ENCODE measurements at regions not wholly inside any gene's neighbourhood (a gene's known extent, or its start where the extent isn't known, plus 50 kb on each side); places are given as distances from the start of the nearest gene placed in this dataset.

DNA sequence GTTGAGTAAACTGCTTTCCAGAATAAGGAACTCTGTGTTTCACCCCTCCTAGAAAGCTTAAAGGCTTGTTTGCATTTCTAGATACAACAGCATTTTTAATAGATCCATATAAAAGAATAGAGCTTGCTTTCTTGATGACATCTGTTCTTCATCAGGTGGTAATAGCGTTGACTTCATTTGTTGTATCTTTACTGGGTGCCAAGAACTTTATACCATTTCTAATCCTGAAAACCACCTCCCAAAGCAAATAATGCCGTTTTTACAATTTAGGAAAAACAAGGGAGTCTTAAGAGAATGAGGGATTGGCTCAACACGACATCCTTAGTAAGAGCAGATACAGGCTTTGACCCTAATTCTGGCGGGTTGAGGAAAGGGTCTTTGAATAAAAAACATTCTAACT, 993.4 kb downstream of the TYW1 start:
- TF ChIP-seq, protein P1, sequence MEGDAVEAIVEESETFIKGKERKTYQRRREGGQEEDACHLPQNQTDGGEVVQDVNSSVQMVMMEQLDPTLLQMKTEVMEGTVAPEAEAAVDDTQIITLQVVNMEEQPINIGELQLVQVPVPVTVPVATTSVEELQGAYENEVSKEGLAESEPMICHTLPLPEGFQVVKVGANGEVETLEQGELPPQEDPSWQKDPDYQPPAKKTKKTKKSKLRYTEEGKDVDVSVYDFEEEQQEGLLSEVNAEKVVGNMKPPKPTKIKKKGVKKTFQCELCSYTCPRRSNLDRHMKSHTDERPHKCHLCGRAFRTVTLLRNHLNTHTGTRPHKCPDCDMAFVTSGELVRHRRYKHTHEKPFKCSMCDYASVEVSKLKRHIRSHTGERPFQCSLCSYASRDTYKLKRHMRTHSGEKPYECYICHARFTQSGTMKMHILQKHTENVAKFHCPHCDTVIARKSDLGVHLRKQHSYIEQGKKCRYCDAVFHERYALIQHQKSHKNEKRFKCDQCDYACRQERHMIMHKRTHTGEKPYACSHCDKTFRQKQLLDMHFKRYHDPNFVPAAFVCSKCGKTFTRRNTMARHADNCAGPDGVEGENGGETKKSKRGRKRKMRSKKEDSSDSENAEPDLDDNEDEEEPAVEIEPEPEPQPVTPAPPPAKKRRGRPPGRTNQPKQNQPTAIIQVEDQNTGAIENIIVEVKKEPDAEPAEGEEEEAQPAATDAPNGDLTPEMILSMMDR (conservative IDR thresholded peaks at IDR 0.05) = no peak
- peak overlapping the region; percentile 46; the same call in 1 of the 2 replicates for H3K27ac ChIP-seq

- TF ChIP-seq, protein P1 (conservative IDR thresholded peaks at IDR 0.05) = no peak
- no peak overlapping the region; the same call in 1 of the 2 replicates for H3K27ac ChIP-seq
Observed at GRCh38 chr7:67990716-67991115, 994.1 kb downstream of the TYW1 start.

DNA sequence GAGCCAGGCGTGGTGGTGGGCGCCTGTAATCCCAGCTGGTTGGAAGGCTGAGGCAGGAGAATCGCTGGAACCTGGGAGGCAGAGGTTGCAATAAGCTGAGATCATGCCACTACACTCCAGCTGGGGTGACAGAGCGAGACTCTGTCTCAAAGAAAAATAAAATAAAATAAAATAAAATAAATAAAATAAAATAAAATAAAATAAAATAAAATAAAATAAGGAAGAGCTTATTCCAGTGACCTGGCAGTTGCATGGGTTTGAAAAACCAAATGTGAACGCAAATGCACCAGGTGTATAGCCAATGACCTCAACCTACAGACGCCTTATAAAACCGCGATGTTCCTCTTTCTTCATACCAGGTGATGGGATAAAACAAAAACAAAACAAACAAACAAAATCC, 995.7 kb downstream of the TYW1 start:
- no peak overlapping the region for H3K27ac ChIP-seq
- TF ChIP-seq, protein P1 (conservative IDR thresholded peaks at IDR 0.05) = no peak

GRCh38 chr7:68005992-68006391, 1009.4 kb downstream of the TYW1 start:
- H3K27ac ChIP-seq = no peak overlapping the region
- TF ChIP-seq, protein P1 (conservative IDR thresholded peaks at IDR 0.05) = no peak

DNA sequence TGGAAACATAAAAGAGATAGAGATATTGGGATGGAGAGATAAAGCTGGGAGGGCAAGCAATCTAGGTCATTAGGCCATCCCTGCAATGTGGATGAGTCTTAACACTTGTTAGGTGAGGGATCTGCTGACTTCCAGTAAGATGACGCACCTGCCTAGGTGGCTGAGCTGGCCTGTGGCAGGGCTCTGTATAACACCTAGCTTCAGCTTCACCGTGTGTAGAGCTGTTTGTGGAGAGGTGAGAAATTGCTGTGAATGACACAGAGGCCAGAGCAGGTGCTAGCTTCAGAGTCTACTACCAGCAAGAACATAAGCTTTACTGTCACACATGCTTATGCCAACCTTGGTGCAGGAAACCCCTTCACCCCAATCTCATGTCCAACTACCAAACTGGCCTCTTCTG, 1010.0 kb downstream of the TYW1 start:
- TF ChIP-seq, protein P1 (conservative IDR thresholded peaks at IDR 0.05) = no peak
- no peak overlapping the region for H3K27ac ChIP-seq

GRCh38 chr7:68009716-68010115, 1013.1 kb downstream of the TYW1 start:
- no peak overlapping the region for H3K27ac ChIP-seq
- TF ChIP-seq, protein P1 (conservative IDR thresholded peaks at IDR 0.05) = no peak

- TF ChIP-seq, protein P1 (conservative IDR thresholded peaks at IDR 0.05) = no peak
Observed at GRCh38 chr7:68014031-68014736, 1017.6 kb downstream of the TYW1 start.

More at GRCh38 chr7:68014031-68014736, 1017.6 kb downstream of the TYW1 start:
- no peak overlapping the region for H3K27ac ChIP-seq

Data from VCaP (cell line).